ENCODE measurements at regions not wholly inside any gene's neighbourhood (a gene's known extent, or its start where the extent isn't known, plus 50 kb on each side); places are given as distances from the start of the nearest gene placed in this dataset.

DNA sequence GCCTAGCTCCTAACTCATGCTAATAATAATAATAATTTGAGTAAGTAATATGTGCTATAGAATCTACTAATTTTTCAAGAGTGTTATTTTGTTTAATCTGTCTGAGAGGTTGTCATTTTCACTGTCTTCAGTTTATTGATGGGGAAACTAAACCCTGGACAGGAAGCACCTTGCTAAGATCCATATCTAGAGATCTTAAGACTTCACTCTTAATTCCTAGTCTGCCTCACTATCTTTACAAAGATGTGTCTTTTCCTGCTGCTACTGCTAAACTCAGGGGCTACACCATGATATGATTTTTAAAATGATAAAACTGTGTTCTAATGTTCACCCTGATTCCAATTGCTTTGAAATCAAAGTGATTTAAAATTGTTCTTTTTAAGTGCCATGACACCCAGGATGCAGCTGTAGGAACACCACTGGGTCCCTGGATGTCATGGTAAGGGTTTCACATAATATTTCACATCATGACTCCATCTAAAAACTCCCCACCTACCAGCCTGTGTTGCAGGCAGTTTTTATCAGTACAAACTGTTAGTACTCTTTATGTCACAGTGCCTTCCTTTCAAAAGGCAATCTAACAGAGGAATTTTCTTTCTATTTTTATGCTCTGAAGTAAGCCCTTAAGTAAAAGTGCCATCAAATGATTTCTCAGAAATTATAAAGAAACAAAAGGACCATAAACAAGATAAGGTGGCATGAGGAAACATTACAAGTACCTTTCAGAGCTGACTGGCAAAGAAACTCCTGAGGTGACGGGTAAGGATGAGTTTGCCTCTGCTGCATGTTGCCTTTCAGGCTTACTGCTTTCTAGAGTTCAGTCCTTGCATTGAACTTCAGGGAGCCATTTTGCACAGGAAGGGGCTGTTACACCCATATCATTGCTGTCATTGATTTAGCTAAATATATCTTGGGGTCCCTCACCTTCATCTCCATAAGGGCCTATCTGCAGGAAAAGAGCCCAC, 160.1 kb upstream of the SATB1 start:
- TF ChIP-seq, protein P1, sequence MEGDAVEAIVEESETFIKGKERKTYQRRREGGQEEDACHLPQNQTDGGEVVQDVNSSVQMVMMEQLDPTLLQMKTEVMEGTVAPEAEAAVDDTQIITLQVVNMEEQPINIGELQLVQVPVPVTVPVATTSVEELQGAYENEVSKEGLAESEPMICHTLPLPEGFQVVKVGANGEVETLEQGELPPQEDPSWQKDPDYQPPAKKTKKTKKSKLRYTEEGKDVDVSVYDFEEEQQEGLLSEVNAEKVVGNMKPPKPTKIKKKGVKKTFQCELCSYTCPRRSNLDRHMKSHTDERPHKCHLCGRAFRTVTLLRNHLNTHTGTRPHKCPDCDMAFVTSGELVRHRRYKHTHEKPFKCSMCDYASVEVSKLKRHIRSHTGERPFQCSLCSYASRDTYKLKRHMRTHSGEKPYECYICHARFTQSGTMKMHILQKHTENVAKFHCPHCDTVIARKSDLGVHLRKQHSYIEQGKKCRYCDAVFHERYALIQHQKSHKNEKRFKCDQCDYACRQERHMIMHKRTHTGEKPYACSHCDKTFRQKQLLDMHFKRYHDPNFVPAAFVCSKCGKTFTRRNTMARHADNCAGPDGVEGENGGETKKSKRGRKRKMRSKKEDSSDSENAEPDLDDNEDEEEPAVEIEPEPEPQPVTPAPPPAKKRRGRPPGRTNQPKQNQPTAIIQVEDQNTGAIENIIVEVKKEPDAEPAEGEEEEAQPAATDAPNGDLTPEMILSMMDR (IDR thresholded peaks at IDR 0.05): no peak
- TF ChIP-seq EP300 (IDR thresholded peaks at IDR 0.05): no peak
- TF ChIP-seq POLR2A (IDR thresholded peaks at IDR 0.05): no peak

Measured in ovary (tissue), 3 donors.